Keratinocyte (primary cell): ENCODE measurements at regions not wholly inside any gene's neighbourhood (a gene's known extent, or its start where the extent isn't known, plus 50 kb on each side); places are given as distances from the start of the nearest gene placed in this dataset.
A peak's percentile ranks its signal among the peaks of the same experiment; 100 is the strongest.

Source experiments
- DNase-seq: peaks from one replicate; pipeline ENCODE4 v3.0.0-alpha.2; 2011; ENCODE audit warnings: low read depth, missing footprints, low spot score
- FAIRE-seq: peaks from 2 replicates; lab custom pipeline; 2011; peaks lifted over from hg19 to GRCh38; lab: Jason Lieb, UNC
- H2AFZ ChIP-seq: 2 replicates; pipeline ENCODE4 v1.6.0; 2012; ENCODE audit warnings: low read length, control low read depth, inconsistent platforms; ENCODE audit not compliant: control insufficient read depth
- H3K27ac ChIP-seq: 2 replicates; pipeline ENCODE4 v1.5.1; 2011; ENCODE audit warnings: low read length; ENCODE audit not compliant: control insufficient read depth, insufficient read depth
- H3K27me3 ChIP-seq: 3 replicates; pipeline ENCODE4 v1.6.0; 2011; ENCODE audit warnings: low read length; ENCODE audit not compliant: control insufficient read depth, insufficient read depth; ENCODE audit errors: extremely low read depth
- H3K36me3 ChIP-seq, 2 experiments: 2 replicates in 1 of 2; 3 replicates in 1 of 2; pipeline ENCODE4 v1.5.1; 2011; ENCODE audit warnings: low read length in 2 of 2, mild to moderate bottlenecking in 1 of 2; ENCODE audit not compliant: control insufficient read depth in 2 of 2, insufficient read depth in 2 of 2; ENCODE audit errors: extremely low read depth in 1 of 2
- H3K4me1 ChIP-seq: 3 replicates; pipeline ENCODE4 v1.5.1; 2011; ENCODE audit warnings: low read length; ENCODE audit not compliant: control insufficient read depth, insufficient read depth; ENCODE audit errors: extremely low read depth
- H3K4me2 ChIP-seq: 3 replicates; pipeline ENCODE4 v1.6.0; 2011; ENCODE audit warnings: low read depth, low read length; ENCODE audit not compliant: control insufficient read depth, insufficient read depth; ENCODE audit errors: extremely low read depth
- H3K4me3 ChIP-seq, 3 experiments: fragments of 200-600 bp in 1 of 3; sonication (generic) in 1 of 3; 2 replicates in 2 of 3; 3 replicates in 1 of 3; pipeline ENCODE4 v1.5.1; 2011 to 2016; ENCODE audit warnings: low read length in 3 of 3, mild to moderate bottlenecking in 3 of 3, control low read depth in 2 of 3, inconsistent platforms in 1 of 3, low read depth in 1 of 3, mixed read lengths in 1 of 3, mixed run types in 1 of 3, moderate library complexity in 1 of 3; ENCODE audit not compliant: control insufficient read depth in 2 of 3, insufficient read depth in 2 of 3; ENCODE audit errors: extremely low read depth in 1 of 3
- H3K79me2 ChIP-seq: 2 replicates; pipeline ENCODE4 v1.6.0; 2012; ENCODE audit warnings: low read length; ENCODE audit not compliant: control insufficient read depth, insufficient read depth
- H3K9ac ChIP-seq: 3 replicates; pipeline ENCODE4 v1.6.0; 2011; ENCODE audit warnings: low read length; ENCODE audit not compliant: control insufficient read depth, insufficient read depth; ENCODE audit errors: extremely low read depth
- H3K9me1 ChIP-seq: 3 replicates; pipeline ENCODE4 v1.6.0; 2011; ENCODE audit warnings: low read length; ENCODE audit not compliant: control insufficient read depth, insufficient read depth; ENCODE audit errors: extremely low read depth
- H3K9me3 ChIP-seq: 2 replicates; pipeline ENCODE4 v1.5.1; 2012; ENCODE audit warnings: low read depth, low read length; ENCODE audit not compliant: control insufficient read depth
- H4K20me1 ChIP-seq: 3 replicates; pipeline ENCODE4 v1.6.0; 2011; ENCODE audit warnings: low read length; ENCODE audit not compliant: control insufficient read depth, insufficient read depth; ENCODE audit errors: extremely low read depth
- EZH2 ChIP-seq: IDR thresholded peaks from one replicate; pipeline ENCODE4 v1.6.1; 2012; ENCODE audit warnings: inconsistent platforms, mild to moderate bottlenecking, low read length, moderate library complexity
- dilution Hi-C: fragments of 300-500 bp; cut with MboI; formaldehyde crosslinking; loops from one replicate; pipeline ENCODE4 v1.7.0; 2020; ENCODE audit warnings: low sequenced_read_pairs; ENCODE audit not compliant: extremely low pct_ligation_motif_present
- TF ChIP-seq, protein P1 (sequence below), 3 experiments: IDR thresholded peaks in 1 of 3; conservative IDR thresholded peaks in 1 of 3; optimal IDR thresholded peaks in 1 of 3; 2 replicates in 2 of 3; 3 replicates in 1 of 3; pipeline versions ENCODE3 to v1.5.1; 2011; ENCODE audit warnings: low read length in 3 of 3, mild to moderate bottlenecking in 3 of 3, moderate library complexity in 2 of 3, control low read depth in 1 of 3, inconsistent platforms in 1 of 3; ENCODE audit not compliant: insufficient read depth in 2 of 3; ENCODE audit errors: extremely low read depth in 1 of 3

DNA sequence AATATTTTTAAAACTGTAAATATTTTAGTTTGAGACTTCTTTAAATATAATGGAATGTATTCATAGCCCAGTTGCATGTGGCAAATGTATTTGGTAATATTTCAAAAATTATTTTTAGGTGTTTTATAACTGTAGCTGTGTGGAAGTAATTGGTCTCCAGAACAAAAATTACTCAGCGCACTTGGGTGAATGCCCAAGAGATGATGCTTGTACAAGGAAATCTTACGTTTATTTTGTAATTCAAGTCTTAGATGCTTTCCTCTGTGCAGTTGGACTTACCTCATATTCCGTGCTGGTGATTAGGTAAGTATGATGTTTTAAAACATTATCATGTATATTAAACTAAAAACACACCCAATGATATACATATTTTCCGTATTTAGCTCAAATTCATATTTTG, 76.7 kb upstream of the SLCO1B1 start:
- dilution Hi-C loops = no loop called here
- Histone ChIP-seq H3K79me2 (no peaks in the 10 kb centered on the region), H3K36me3 (no peaks in the 10 kb centered on the region), H3K9ac (no peak overlapping the region), H3K4me2 (no peak overlapping the region), H3K4me3 (no peak overlapping the region), H2AFZ (no peak overlapping the region), H4K20me1 (no peaks in the 10 kb centered on the region), H3K9me1 (no peaks in the 10 kb centered on the region), H3K9me3 (no peaks in the 10 kb centered on the region), H3K27ac (no peak overlapping the region), H3K27me3 (no peaks in the 10 kb centered on the region), H3K4me1 (no peaks in the 10 kb centered on the region)
- TF ChIP-seq EZH2 = no peak
- TF ChIP-seq, protein P1, sequence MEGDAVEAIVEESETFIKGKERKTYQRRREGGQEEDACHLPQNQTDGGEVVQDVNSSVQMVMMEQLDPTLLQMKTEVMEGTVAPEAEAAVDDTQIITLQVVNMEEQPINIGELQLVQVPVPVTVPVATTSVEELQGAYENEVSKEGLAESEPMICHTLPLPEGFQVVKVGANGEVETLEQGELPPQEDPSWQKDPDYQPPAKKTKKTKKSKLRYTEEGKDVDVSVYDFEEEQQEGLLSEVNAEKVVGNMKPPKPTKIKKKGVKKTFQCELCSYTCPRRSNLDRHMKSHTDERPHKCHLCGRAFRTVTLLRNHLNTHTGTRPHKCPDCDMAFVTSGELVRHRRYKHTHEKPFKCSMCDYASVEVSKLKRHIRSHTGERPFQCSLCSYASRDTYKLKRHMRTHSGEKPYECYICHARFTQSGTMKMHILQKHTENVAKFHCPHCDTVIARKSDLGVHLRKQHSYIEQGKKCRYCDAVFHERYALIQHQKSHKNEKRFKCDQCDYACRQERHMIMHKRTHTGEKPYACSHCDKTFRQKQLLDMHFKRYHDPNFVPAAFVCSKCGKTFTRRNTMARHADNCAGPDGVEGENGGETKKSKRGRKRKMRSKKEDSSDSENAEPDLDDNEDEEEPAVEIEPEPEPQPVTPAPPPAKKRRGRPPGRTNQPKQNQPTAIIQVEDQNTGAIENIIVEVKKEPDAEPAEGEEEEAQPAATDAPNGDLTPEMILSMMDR (optimal IDR thresholded peaks at IDR 0.05 in 1 of 3, IDR thresholded peaks at IDR 0.05 in 1 of 3, conservative IDR thresholded peaks at IDR 0.05 in 1 of 3; ENCODE audit: extremely low read depth in 1 of 3, insufficient read depth in 2 of 3, low read length in 3 of 3) = no peak
- DNase-seq = no peak
- FAIRE-seq = no peak

DNA sequence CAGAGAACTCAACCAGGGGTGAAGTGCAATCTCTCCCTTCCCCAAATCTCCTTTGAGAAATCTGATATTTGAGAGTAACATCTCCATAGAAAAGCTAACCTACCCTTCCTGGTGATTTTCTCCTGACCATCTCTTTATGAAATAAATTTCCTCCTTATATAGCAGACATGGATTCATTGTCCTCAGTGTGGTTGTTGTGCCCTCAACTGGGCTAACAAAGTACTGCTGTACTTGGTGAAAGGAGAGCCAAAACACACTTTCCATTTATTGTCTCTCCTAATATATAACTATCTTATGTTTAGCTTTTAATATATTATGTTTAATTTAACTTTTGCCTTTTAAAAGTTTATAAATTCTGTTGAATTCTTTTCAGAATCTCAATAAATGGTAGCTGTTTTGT, 65.1 kb upstream of the SLCO1B1 start:
- H3K79me2 ChIP-seq = no peaks in the 10 kb centered on the region
- no peaks in the 10 kb centered on the region for H3K9me3 ChIP-seq
- H3K4me1 ChIP-seq = no peaks in the 10 kb centered on the region
- dilution Hi-C loops = no loop called here
- no peaks in the 10 kb centered on the region for H3K27me3 ChIP-seq
- H3K9me1 ChIP-seq = no peaks in the 10 kb centered on the region
- FAIRE-seq (no peak), DNase-seq (no peak)
- H3K4me3 ChIP-seq = no peak overlapping the region
- H3K4me2 ChIP-seq = no peak overlapping the region
- H2AFZ ChIP-seq = no peak overlapping the region
- no peak overlapping the region for H3K9ac ChIP-seq
- no peak overlapping the region for H3K27ac ChIP-seq
- H4K20me1 ChIP-seq = no peaks in the 10 kb centered on the region
- no peaks in the 10 kb centered on the region for H3K36me3 ChIP-seq
- TF ChIP-seq EZH2 = no peak
- TF ChIP-seq, protein P1 (optimal IDR thresholded peaks at IDR 0.05 in 1 of 3, IDR thresholded peaks at IDR 0.05 in 1 of 3, conservative IDR thresholded peaks at IDR 0.05 in 1 of 3; ENCODE audit: extremely low read depth in 1 of 3, insufficient read depth in 2 of 3, low read length in 3 of 3) = peak in 1 of 3 experiments; percentile 8
